GM23248 (cell line): ENCODE measurements at regions not wholly inside any gene's neighbourhood (a gene's known extent, or its start where the extent isn't known, plus 50 kb on each side); places are given as distances from the start of the nearest gene placed in this dataset.

Source experiments
- EZH2 ChIP-seq: fragments of 200-600 bp; sonication (generic); IDR thresholded peaks from 2 replicates; pipeline ENCODE4 v1.6.1; 2018; ENCODE audit warnings: antibody characterized with exemption, mild to moderate bottlenecking; ENCODE audit not compliant: insufficient read depth, poor library complexity, severe bottlenecking
- EZH2phosphoT487 ChIP-seq: fragments of 200-600 bp; sonication (generic); IDR thresholded peaks from 2 replicates; pipeline ENCODE4 v1.6.1; 2018; ENCODE audit warnings: antibody characterized with exemption, moderate library complexity, mild to moderate bottlenecking, low read depth; ENCODE audit not compliant: insufficient read depth

GRCh38 chr12:116368196-116369194 lies 91.0 kb upstream of the MED13L start:
- TF ChIP-seq EZH2: no peak
- TF ChIP-seq EZH2phosphoT487: no peak
